Endodermal cell (in vitro differentiated cells): ENCODE measurements at regions not wholly inside any gene's neighbourhood (a gene's known extent, or its start where the extent isn't known, plus 50 kb on each side); places are given as distances from the start of the nearest gene placed in this dataset.
A peak's percentile ranks its signal among the peaks of the same experiment; 100 is the strongest.
"Not testable (repeated sequence)": the region's sequence is repeated elsewhere in the genome, so short reads cannot be mapped to it uniquely, and the experiment has no call there.

Experiments
- DNase-seq: peaks from one replicate; pipeline ENCODE4 v3.0.0-alpha.2; 2017
- H3K27ac ChIP-seq: 2 replicates; pipeline ENCODE4 v1.5.1; 2013; ENCODE audit warnings: mild to moderate bottlenecking, low read depth, low read length, moderate library complexity
- H3K27me3 ChIP-seq: 2 replicates; pipeline ENCODE4 v1.6.1; 2013; ENCODE audit warnings: mild to moderate bottlenecking, low read length, moderate library complexity; ENCODE audit not compliant: insufficient read depth, control insufficient read depth, poor library complexity, severe bottlenecking
- H3K36me3 ChIP-seq: 2 replicates; pipeline ENCODE4 v1.7.0; 2013; ENCODE audit warnings: mild to moderate bottlenecking, low read length, moderate library complexity; ENCODE audit not compliant: control insufficient read depth, insufficient read depth
- H3K4me1 ChIP-seq: one replicate; pipeline ENCODE4 v1.7.0; 2013; ENCODE audit warnings: low read length; ENCODE audit not compliant: control insufficient read depth, insufficient read depth
- H3K4me3 ChIP-seq: 2 replicates; pipeline ENCODE4 v1.5.1; 2013; ENCODE audit warnings: mild to moderate bottlenecking, low read length, moderate library complexity
- H3K9ac ChIP-seq: 2 replicates; pipeline ENCODE4 v1.6.1; 2013; ENCODE audit warnings: mild to moderate bottlenecking, low read length, moderate library complexity; ENCODE audit not compliant: poor library complexity, severe bottlenecking; ENCODE audit errors: extremely low read depth
- H3K9me3 ChIP-seq: 2 replicates; pipeline ENCODE4 v1.6.1; 2013; ENCODE audit warnings: mild to moderate bottlenecking, low read length, moderate library complexity; ENCODE audit not compliant: control insufficient read depth
- H3K27ac Mint-ChIP-seq: 2 replicates; pipeline ENCODE4 v1.8.0; 2020; ENCODE audit warnings: mixed read lengths
- H3K27me3 Mint-ChIP-seq: 2 replicates; pipeline ENCODE4 v1.8.0; 2021; ENCODE audit warnings: mild to moderate bottlenecking, mixed read lengths; ENCODE audit not compliant: insufficient read depth
- H3K36me3 Mint-ChIP-seq: 2 replicates; pipeline ENCODE4 v1.8.0; 2020; ENCODE audit warnings: low read depth, mixed read lengths
- H3K4me1 Mint-ChIP-seq: 2 replicates; pipeline ENCODE4 v1.8.0; 2020; ENCODE audit warnings: mixed read lengths
- H3K4me3 Mint-ChIP-seq: 2 replicates; pipeline ENCODE4 v1.8.0; 2020; ENCODE audit warnings: mild to moderate bottlenecking, moderate library complexity, mixed read lengths
- H3K9me3 Mint-ChIP-seq: 2 replicates; pipeline ENCODE4 v1.8.0; 2020; ENCODE audit warnings: mild to moderate bottlenecking, mixed read lengths
- CTCF ChIP-seq: fragments of 200-600 bp; sonication (generic); conservative IDR thresholded peaks from 2 replicates; pipeline ENCODE4 v1.5.0; 2021; ENCODE audit warnings: antibody characterized with exemption, mild to moderate bottlenecking
- WGBS, 2 experiments: methylation state at CpG; one replicate each; pipeline versions ENCODE4 v1.1.5 to v1.1.7; 2013; ENCODE audit warnings: missing lambda C conversion rate in 2 of 2, mixed read lengths in 1 of 2; ENCODE audit not compliant: insufficient coverage in 1 of 2, insufficient read length in 1 of 2; 5-methylcytosine and 5-hydroxymethylcytosine counted together

- peaks cover under 1% of the 10 kb centered on the region for H3K9me3 ChIP-seq
- DNase-seq = no peak
- H3K36me3 Mint-ChIP-seq = no peaks in the 10 kb centered on the region
- no peak for TF ChIP-seq CTCF
- no peaks in the 10 kb centered on the region for H3K4me1 ChIP-seq
- no peak overlapping the region for H3K4me3 Mint-ChIP-seq
- H3K36me3 ChIP-seq = no peaks in the 10 kb centered on the region
- no peak overlapping the region for H3K4me3 ChIP-seq
- peaks cover 5% of the 10 kb centered on the region for H3K27me3 Mint-ChIP-seq
- H3K9me3 Mint-ChIP-seq = no peaks in the 10 kb centered on the region
- no peaks in the 10 kb centered on the region for H3K4me1 Mint-ChIP-seq
- no peak overlapping the region for H3K9ac ChIP-seq
- H3K27ac ChIP-seq = no peak overlapping the region
- 75 to 83% methylated on average over 8 to 9 of the region's 9 CpGs for WGBS, 2 experiments
- no peak overlapping the region for H3K27ac Mint-ChIP-seq
- H3K27me3 ChIP-seq = no peaks in the 10 kb centered on the region
These were observed 226.1 kb upstream of the SHH start for GRCh38 chr7:156038345-156038744.

- TF ChIP-seq CTCF = no peak
- 81 to 92% methylated on average over 3 of the region's 3 CpGs for WGBS, 2 experiments
- Histone ChIP-seq H3K4me3 (no peak overlapping the region), H3K9ac (no peak overlapping the region), H3K27ac (no peak overlapping the region), H3K36me3 (no peaks in the 10 kb centered on the region), H3K27me3 (no peaks in the 10 kb centered on the region), H3K4me1 (no peaks in the 10 kb centered on the region), H3K9me3 (peaks cover 6% of the 10 kb centered on the region)
- H3K9me3 Mint-ChIP-seq = peaks cover 3% of the 10 kb centered on the region
- DNase-seq = peak; percentile 2
- H3K4me3 Mint-ChIP-seq = no peak overlapping the region
- no peak overlapping the region for H3K27ac Mint-ChIP-seq
- peaks cover 1% of the 10 kb centered on the region for H3K27me3 Mint-ChIP-seq
- H3K36me3 Mint-ChIP-seq = no peaks in the 10 kb centered on the region
- H3K4me1 Mint-ChIP-seq = no peaks in the 10 kb centered on the region
These were observed 223.9 kb upstream of the SHH start for GRCh38 chr7:156036153-156036552.

GRCh38 chr7:156035387-156035786 is 223.1 kb upstream of the SHH start:
- H3K27ac Mint-ChIP-seq, H3K4me1 Mint-ChIP-seq, H3K9ac ChIP-seq, H3K36me3 Mint-ChIP-seq, H3K4me3 ChIP-seq, H3K4me1 ChIP-seq, H3K9me3 ChIP-seq, H3K4me3 Mint-ChIP-seq, H3K36me3 ChIP-seq, H3K27ac ChIP-seq, H3K27me3 ChIP-seq, H3K27me3 Mint-ChIP-seq, H3K9me3 Mint-ChIP-seq: not testable (repeated sequence)
- 87 to 93% methylated on average over 13 to 19 of the region's 19 CpGs for WGBS, 2 experiments
- peak; percentile 9 for DNase-seq

DNA sequence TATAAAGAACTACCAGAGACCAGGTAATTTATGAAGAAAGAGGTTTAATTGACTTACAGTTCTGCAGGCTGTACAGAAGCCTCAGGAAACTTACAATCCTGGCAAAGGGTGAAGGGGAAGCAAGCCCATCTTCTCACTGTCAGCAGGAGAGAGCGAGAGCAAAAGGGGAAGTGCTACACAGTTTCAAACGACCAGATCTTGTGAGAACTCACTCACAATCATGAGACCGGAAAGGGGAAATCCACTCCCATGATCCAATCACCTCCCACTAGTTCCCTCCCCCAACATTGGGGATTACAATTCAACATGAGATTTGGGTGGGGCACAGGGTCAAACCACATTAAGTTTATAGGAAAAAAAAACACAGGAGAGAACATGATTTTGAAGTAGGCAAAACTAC is 222.1 kb upstream of the SHH start:
- no peak overlapping the region for H3K27ac Mint-ChIP-seq
- no peaks in the 10 kb centered on the region for H3K4me1 Mint-ChIP-seq
- no peaks in the 10 kb centered on the region for H3K27me3 Mint-ChIP-seq
- DNase-seq = peak; percentile 8
- Histone ChIP-seq H3K36me3 (no peaks in the 10 kb centered on the region), H3K27me3 (no peaks in the 10 kb centered on the region), H3K4me1 (no peaks in the 10 kb centered on the region), H3K4me3 (no peak overlapping the region), H3K27ac (no peak overlapping the region), H3K9ac (no peak overlapping the region), H3K9me3 (peaks cover 6% of the 10 kb centered on the region)
- peaks cover 3% of the 10 kb centered on the region for H3K9me3 Mint-ChIP-seq
- no peaks in the 10 kb centered on the region for H3K36me3 Mint-ChIP-seq
- TF ChIP-seq CTCF = no peak
- 65 to 70% methylated on average over 2 to 3 of the region's 3 CpGs for WGBS, 2 experiments
- H3K4me3 Mint-ChIP-seq = no peak overlapping the region
